IMR-90 (cell line): ENCODE measurements at regions not wholly inside any gene's neighbourhood (a gene's known extent, or its start where the extent isn't known, plus 50 kb on each side); places are given as distances from the start of the nearest gene placed in this dataset.

ENCODE experiments used
- ATAC-seq: fragments of 200-7000 bp; cut with Tn5 transposase; 2 replicates; pipeline ENCODE4 v1.9.1; 2020; ENCODE audit warnings: low read depth, mild to moderate bottlenecking, moderate library complexity
- BruUV-seq: library from RNA; stranded (reverse); fragments of 400-500 nt; replicated peaks from 2 replicates; lab custom pipeline; 2021; lab: Mats Ljungman, UMichigan
- CTCF ChIA-PET: fragments of 300-600 bp; formaldehyde crosslinking; extraction: SDS; loops from one replicate; lab custom pipeline; 2021; ENCODE audit warnings: antibody characterized with exemption; lab: Yijun Ruan, JAX
- POLR2A ChIA-PET: fragments of 300-600 bp; sonication (Branson Sonifier 250); formaldehyde crosslinking; loops from one replicate; lab custom pipeline; 2022; ENCODE audit warnings: antibody characterized with exemption; ENCODE audit not compliant: unreplicated experiment; lab: Charles Lee
- DNase-seq: peaks from one replicate; pipeline ENCODE4 v3.0.0; 2013
- H2AFZ ChIP-seq: replicated peaks from 2 replicates; pipeline ENCODE3; 2013; ENCODE audit warnings: low read length, mild to moderate bottlenecking; ENCODE audit not compliant: poor library complexity
- H2AK5ac ChIP-seq: 2 replicates; pipeline ENCODE4 v1.6.1; 2013; ENCODE audit warnings: low read depth, low read length, inconsistent platforms
- H2AK9ac ChIP-seq: replicated peaks from 2 replicates; pipeline ENCODE3; 2013; ENCODE audit warnings: mild to moderate bottlenecking, low read depth, low read length, moderate library complexity; ENCODE audit not compliant: poor library complexity
- H2BK120ac ChIP-seq: 2 replicates; pipeline ENCODE4 v1.6.1; 2013; ENCODE audit warnings: low read depth, low read length, inconsistent platforms
- H2BK15ac ChIP-seq: 3 replicates; pipeline ENCODE4 v1.6.1; 2013; ENCODE audit warnings: low read depth, low read length, inconsistent platforms
- H2BK20ac ChIP-seq: 2 replicates; pipeline ENCODE4 v1.6.1; 2013; ENCODE audit warnings: low read depth, mild to moderate bottlenecking, inconsistent platforms, low read length, moderate library complexity
- H2BK5ac ChIP-seq: 2 replicates; pipeline ENCODE4 v1.6.1; 2013; ENCODE audit warnings: mild to moderate bottlenecking, low read depth, low read length, inconsistent platforms; ENCODE audit not compliant: poor library complexity, severe bottlenecking
- H3K14ac ChIP-seq: replicated peaks from 2 replicates; pipeline ENCODE4 v1.6.1; 2013; ENCODE audit warnings: low read depth, low read length, inconsistent platforms
- H3K18ac ChIP-seq: 2 replicates; pipeline ENCODE4 v1.6.1; 2013; ENCODE audit warnings: low read depth, low read length, control low read depth
- H3K23ac ChIP-seq: 2 replicates; pipeline ENCODE4 v1.6.1; 2013; ENCODE audit warnings: low read depth, low read length, inconsistent platforms
- H3K27ac ChIP-seq: 2 replicates; pipeline ENCODE4 v1.5.1; 2013; ENCODE audit warnings: mild to moderate bottlenecking, control low read depth, low read length; ENCODE audit not compliant: insufficient read depth
- H3K27me3 ChIP-seq: 2 replicates; pipeline ENCODE4 v1.6.1; 2013; ENCODE audit warnings: low read length; ENCODE audit not compliant: control insufficient read depth, insufficient read depth
- H3K36me3 ChIP-seq: 2 replicates; pipeline ENCODE4 v1.6.1; 2013; ENCODE audit warnings: low read length, mixed read lengths; ENCODE audit not compliant: control insufficient read depth, insufficient read depth
- H3K4ac ChIP-seq: 2 replicates; pipeline ENCODE4 v1.6.1; 2013; ENCODE audit warnings: low read depth, low read length, inconsistent platforms
- H3K4me1 ChIP-seq: 2 replicates; pipeline ENCODE4 v1.6.1; 2013; ENCODE audit warnings: low read length, mixed read lengths; ENCODE audit not compliant: control insufficient read depth, insufficient read depth
- H3K4me2 ChIP-seq: 2 replicates; pipeline ENCODE4 v1.6.1; 2013; ENCODE audit warnings: low read depth, mild to moderate bottlenecking, control low read depth, low read length, moderate library complexity
- H3K4me3 ChIP-seq: 2 replicates; pipeline ENCODE4 v1.5.1; 2013; ENCODE audit warnings: low read depth, mild to moderate bottlenecking, control low read depth, low read length, moderate library complexity; ENCODE audit not compliant: insufficient read depth
- H3K56ac ChIP-seq: 2 replicates; pipeline ENCODE4 v1.6.1; 2013; ENCODE audit warnings: low read length, inconsistent platforms; ENCODE audit not compliant: insufficient read depth; ENCODE audit errors: extremely low read depth
- H3K79me1 ChIP-seq, 2 experiments: 2 replicates each; pipeline ENCODE4 v1.6.1; 2013; ENCODE audit warnings: low read length in 2 of 2, inconsistent platforms in 1 of 2, low read depth in 1 of 2
- H3K9ac ChIP-seq: 2 replicates; pipeline ENCODE4 v1.6.1; 2013; ENCODE audit warnings: low read depth, low read length, control low read depth
- H3K9me1 ChIP-seq: 2 replicates; pipeline ENCODE4 v1.6.1; 2013; ENCODE audit warnings: low read length, inconsistent platforms; ENCODE audit not compliant: insufficient read depth
- H3K9me3 ChIP-seq: 2 replicates; pipeline ENCODE4 v1.6.1; 2013; ENCODE audit warnings: low read length; ENCODE audit not compliant: control insufficient read depth, insufficient read depth
- H4K20me1 ChIP-seq: 2 replicates; pipeline ENCODE4 v1.6.1; 2013; ENCODE audit warnings: low read length, inconsistent platforms; ENCODE audit not compliant: insufficient read depth
- H4K5ac ChIP-seq: 2 replicates; pipeline ENCODE4 v1.6.1; 2013; ENCODE audit warnings: mild to moderate bottlenecking, low read depth, low read length, control low read depth
- H4K8ac ChIP-seq, 2 experiments: 2 replicates each; pipeline ENCODE4 v1.6.1; 2013; ENCODE audit warnings: low read depth in 2 of 2, low read length in 2 of 2, control low read depth in 1 of 2, inconsistent platforms in 1 of 2
- H4K91ac ChIP-seq: 2 replicates; pipeline ENCODE4 v1.6.1; 2013; ENCODE audit warnings: low read depth, low read length, inconsistent platforms; ENCODE audit not compliant: insufficient read depth
- FOS ChIP-seq: fragments of 150-350 bp; IDR thresholded peaks from 2 replicates; pipeline ENCODE4 v1.6.1; 2016; ENCODE audit warnings: low read depth, low read length
- RFX5 ChIP-seq: IDR thresholded peaks from 2 replicates; pipeline ENCODE4 v1.8.0; 2012; ENCODE audit warnings: low read depth, mild to moderate bottlenecking, low read length, moderate library complexity
- SMC3 ChIP-seq: fragments of 150-350 bp; IDR thresholded peaks from 2 replicates; pipeline ENCODE4 v1.6.1; 2016; ENCODE audit warnings: low read depth, mild to moderate bottlenecking, antibody characterized with exemption, low read length, moderate library complexity
- WGBS, 2 experiments: methylation state at CpG; one replicate each; pipeline versions ENCODE4 v1.1.5 to v1.1.7; 2013; ENCODE audit warnings: missing lambda C conversion rate in 2 of 2; ENCODE audit not compliant: insufficient read length in 1 of 2; ENCODE audit errors: extremely low coverage in 2 of 2; 5-methylcytosine and 5-hydroxymethylcytosine counted together
- dilution Hi-C: fragments of 300-500 bp; cut with HindIII; formaldehyde crosslinking; loops from one replicate; pipeline ENCODE4 v1.14.3; 2018; ENCODE audit warnings: low sequenced_read_pairs; ENCODE audit not compliant: unreplicated experiment
- in situ Hi-C: fragments of 300-500 bp; cut with MboI; formaldehyde crosslinking; loops from 3 replicates; pipeline ENCODE4 v1.14.3; 2019; ENCODE audit warnings: low sequenced_read_pairs, inconsistent platforms, mixed read lengths
- intact Hi-C: fragments of 100-400 bp; cut with micrococcal nuclease; formaldehyde crosslinking; loops from 2 replicates; pipeline ENCODE4 v1.10.0; 2022

DNA sequence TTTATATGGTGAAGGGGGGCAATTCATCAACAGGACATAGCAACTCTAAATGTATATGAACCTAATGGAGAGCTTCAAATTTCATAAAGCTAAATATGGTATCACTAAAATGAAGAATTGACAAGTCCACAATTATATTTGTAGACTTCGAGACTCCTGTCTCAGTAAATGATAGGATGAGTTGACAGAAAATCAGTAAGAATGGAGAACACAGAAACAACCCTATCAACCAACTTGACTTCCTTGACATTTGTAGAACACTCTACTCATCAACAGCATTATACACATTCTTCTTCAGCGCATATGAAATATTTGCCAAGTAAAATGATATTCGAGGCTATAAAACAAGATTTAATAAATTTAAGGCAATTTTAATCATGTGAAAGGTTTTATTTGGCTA, 322.9 kb upstream of the MAF start:
- Histone ChIP-seq H3K4me1 (no peaks in the 10 kb centered on the region), H2BK120ac (no peak overlapping the region), H3K79me1 (no peaks in the 10 kb centered on the region), H4K91ac (no peak overlapping the region), H3K4me3 (no peak overlapping the region), H3K27me3 (no peaks in the 10 kb centered on the region), H3K18ac (no peak overlapping the region), H3K4ac (no peak overlapping the region), H3K56ac (no peak overlapping the region), H2AK5ac (no peak overlapping the region), H3K9me1 (no peaks in the 10 kb centered on the region), H3K9ac (no peak overlapping the region), H3K23ac (no peak overlapping the region), H4K5ac (no peak overlapping the region), H2AK9ac (no peak overlapping the region), H2BK20ac (no peak overlapping the region), H3K27ac (no peak overlapping the region), H3K36me3 (no peaks in the 10 kb centered on the region), H4K20me1 (no peaks in the 10 kb centered on the region), H4K8ac (no peak overlapping the region), H3K4me2 (no peak overlapping the region), H3K9me3 (peaks cover 5% of the 10 kb centered on the region; the same call in 1 of the 2 replicates), H2BK15ac (no peak overlapping the region), H3K14ac (no peak overlapping the region), H2AFZ (no peak overlapping the region), H2BK5ac (no peak overlapping the region)
- intact Hi-C loops (no loop called here), dilution Hi-C loops (no loop called here), in situ Hi-C loops (no loop called here)
- no CpG with 5 or more reads among the region's 3 CpGs for WGBS, 2 experiments
- DNase-seq (no peak), ATAC-seq (no peak)
- ChIA-PET POLR2A (no interaction called here), CTCF (no interaction called here)
- TF ChIP-seq RFX5 (no peak), SMC3 (no peak), FOS (no peak)
- no TSS peak for BruUV-seq
